GM12878 (cell line): ENCODE measurements at regions not wholly inside any gene's neighbourhood (a gene's known extent, or its start where the extent isn't known, plus 50 kb on each side); places are given as distances from the start of the nearest gene placed in this dataset.

Source experiments
- ATF3 ChIP-seq: IDR thresholded peaks from 2 replicates; pipeline ENCODE4 v1.6.1; 2011; ENCODE audit warnings: low read depth, mild to moderate bottlenecking, low read length, moderate library complexity, borderline replicate concordance; ENCODE audit errors: extremely low read depth
- CUX1 ChIP-seq: IDR thresholded peaks from 2 replicates; pipeline ENCODE4 v1.6.1; 2012; ENCODE audit warnings: improper control_type of control experiment, low read depth, low read length; ENCODE audit not compliant: insufficient replicate concordance
- E2F4 ChIP-seq: IDR thresholded peaks from 2 replicates; pipeline ENCODE4 v1.6.1; 2012; ENCODE audit warnings: low read depth, low read length, improper control_type of control experiment
- E4F1 ChIP-seq: fragments of 450-650 bp; IDR thresholded peaks from 2 replicates; pipeline ENCODE4 v1.6.1; 2018; ENCODE audit warnings: borderline replicate concordance, mild to moderate bottlenecking; ENCODE audit not compliant: partially characterized antibody
- FOXM1 ChIP-seq: IDR thresholded peaks from 2 replicates; pipeline ENCODE4 v1.6.1; 2012; ENCODE audit warnings: low read depth, mild to moderate bottlenecking, inconsistent platforms, low read length, moderate library complexity
- RAD21 ChIP-seq: IDR thresholded peaks from 2 replicates; pipeline ENCODE4 v1.6.1; 2011; ENCODE audit warnings: mild to moderate bottlenecking, low read depth, low read length, moderate library complexity; ENCODE audit not compliant: insufficient read depth
- TAF1 ChIP-seq: IDR thresholded peaks from 2 replicates; pipeline ENCODE4 v1.6.1; 2011; ENCODE audit warnings: mild to moderate bottlenecking, low read depth, low read length, borderline replicate concordance
- ZNF622 ChIP-seq: fragments of 450-650 bp; IDR thresholded peaks from 2 replicates; pipeline ENCODE4 v1.6.1; 2017; ENCODE audit warnings: mild to moderate bottlenecking, inconsistent platforms
- TF ChIP-seq, protein P1 (sequence below): IDR thresholded peaks from 2 replicates; pipeline ENCODE4 v1.6.1; 2011; ENCODE audit warnings: mild to moderate bottlenecking, low read depth, low read length, moderate library complexity; ENCODE audit not compliant: insufficient replicate concordance

DNA sequence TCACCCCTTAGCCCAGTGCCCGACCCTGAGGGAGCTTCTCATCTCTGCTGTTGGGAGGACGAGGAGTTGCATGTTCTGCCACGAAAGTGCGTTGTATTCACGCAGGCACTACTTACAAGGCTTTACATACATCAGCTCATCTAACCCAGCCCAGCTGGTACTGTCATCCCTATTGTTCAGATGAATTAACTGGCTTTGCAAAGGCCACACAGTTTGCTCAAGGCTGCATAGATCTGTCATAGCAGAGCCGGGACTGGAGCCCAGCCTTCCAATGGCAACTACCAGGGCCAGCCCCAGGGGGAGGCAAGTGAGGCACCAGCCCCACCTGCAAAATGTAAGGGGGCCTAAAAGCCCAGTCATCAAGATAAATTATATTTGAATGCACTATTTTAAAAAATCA is 257.6 kb downstream of the NFATC2 start (continued):
- TF ChIP-seq E4F1 (no peak), ATF3 (no peak), FOXM1 (no peak), TAF1 (no peak), E2F4 (no peak), RAD21 (no peak), CUX1 (no peak), ZNF622 (no peak)
- TF ChIP-seq, protein P1, sequence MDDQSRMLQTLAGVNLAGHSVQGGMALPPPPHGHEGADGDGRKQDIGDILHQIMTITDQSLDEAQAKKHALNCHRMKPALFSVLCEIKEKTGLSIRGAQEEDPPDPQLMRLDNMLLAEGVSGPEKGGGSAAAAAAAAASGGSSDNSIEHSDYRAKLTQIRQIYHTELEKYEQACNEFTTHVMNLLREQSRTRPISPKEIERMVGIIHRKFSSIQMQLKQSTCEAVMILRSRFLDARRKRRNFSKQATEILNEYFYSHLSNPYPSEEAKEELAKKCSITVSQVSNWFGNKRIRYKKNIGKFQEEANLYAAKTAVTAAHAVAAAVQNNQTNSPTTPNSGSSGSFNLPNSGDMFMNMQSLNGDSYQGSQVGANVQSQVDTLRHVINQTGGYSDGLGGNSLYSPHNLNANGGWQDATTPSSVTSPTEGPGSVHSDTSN = no peak
